HG03066 (cell line): ENCODE measurements at regions not wholly inside any gene's neighbourhood (a gene's known extent, or its start where the extent isn't known, plus 50 kb on each side); places are given as distances from the start of the nearest gene placed in this dataset.

Experiments used
- ATAC-seq: cut with Tn5 transposase; IDR thresholded peaks from one replicate; pipeline ENCODE4 v1.9.1; 2021; ENCODE audit warnings: low read depth; ENCODE audit not compliant: unreplicated experiment

GRCh38 chr2:12156349-12156748 is 409.9 kb downstream of the LPIN1 start:
- ATAC-seq, result no peak

GRCh38 chr2:12161085-12161484 is 414.7 kb downstream of the LPIN1 start:
- ATAC-seq, result no peak

- ATAC-seq, result no peak
These were observed 416.1 kb downstream of the LPIN1 start for GRCh38 chr2:12162269-12163247.

- no peak for ATAC-seq
These were observed 417.4 kb downstream of the LPIN1 start for GRCh38 chr2:12163866-12164265.

GRCh38 chr2:12164689-12165088 is 418.3 kb downstream of the LPIN1 start:
- no peak for ATAC-seq

GRCh38 chr2:12167525-12168317 is 421.3 kb downstream of the LPIN1 start:
- ATAC-seq, result no peak

GRCh38 chr2:12168354-12168753 is 421.9 kb downstream of the LPIN1 start:
- ATAC-seq, result no peak

GRCh38 chr2:12168791-12169388 is 422.5 kb downstream of the LPIN1 start:
- no peak for ATAC-seq

GRCh38 chr2:12169721-12170120 is 423.3 kb downstream of the LPIN1 start:
- no peak for ATAC-seq

GRCh38 chr2:12170121-12170520 is 423.7 kb downstream of the LPIN1 start:
- no peak for ATAC-seq

GRCh38 chr2:12173271-12173942 is 427.0 kb downstream of the LPIN1 start:
- ATAC-seq, result no peak

GRCh38 chr2:12173943-12174340 is 427.5 kb downstream of the LPIN1 start:
- no peak for ATAC-seq

- ATAC-seq, result no peak
These were observed 428.9 kb downstream of the LPIN1 start for GRCh38 chr2:12175323-12175722.

GRCh38 chr2:12176623-12177454 is 430.4 kb downstream of the LPIN1 start:
- ATAC-seq, result peak; percentile 92

GRCh38 chr2:12177455-12178288 is 431.2 kb downstream of the LPIN1 start:
- ATAC-seq, result peak; percentile 77

GRCh38 chr2:12178289-12179080 is 432.1 kb downstream of the LPIN1 start:
- no peak for ATAC-seq

- ATAC-seq, result no peak
These were observed 433.6 kb downstream of the LPIN1 start for GRCh38 chr2:12180031-12180430.

- ATAC-seq, result no peak
These were observed 436.7 kb downstream of the LPIN1 start for GRCh38 chr2:12183032-12183645.
